HCT116 (cell line): ENCODE measurements at regions not wholly inside any gene's neighbourhood (a gene's known extent, or its start where the extent isn't known, plus 50 kb on each side); places are given as distances from the start of the nearest gene placed in this dataset.
A peak's percentile ranks its signal among the peaks of the same experiment; 100 is the strongest.

Experiments used
- ATAC-seq: fragments of 200-7000 bp; cut with Tn5 transposase; 2 replicates; pipeline ENCODE4 v1.9.1; 2020; ENCODE audit warnings: mild to moderate bottlenecking, moderate library complexity
- BruUV-seq: library from RNA; stranded (reverse); fragments of 400-500 nt; replicated peaks from 2 replicates; lab custom pipeline; 2021; lab: Mats Ljungman, UMichigan
- CTCF ChIA-PET: fragments of 300-600 bp; sonication (Branson Sonifier 250); formaldehyde crosslinking; loops from one replicate; lab custom pipeline; 2021; ENCODE audit warnings: antibody characterized with exemption; lab: Charles Lee
- POLR2A ChIA-PET: fragments of 300-600, 350-600 bp; sonication (Branson Sonifier 250); formaldehyde crosslinking; loops from one replicate; lab custom pipeline; 2021; ENCODE audit warnings: antibody characterized with exemption; lab: Charles Lee
- RAD21 ChIA-PET, 2 experiments: fragments of 300-600 bp; sonication (Branson Sonifier 250); formaldehyde crosslinking; loops; one replicate each; lab custom pipeline; 2023; ENCODE audit warnings: low total read pairs in 2 of 2; ENCODE audit not compliant: uncharacterized antibody in 2 of 2, unreplicated experiment in 2 of 2, low non-redundant PET in 1 of 2; lab: Charles Lee
- DNase-seq: peaks from one replicate; pipeline ENCODE4 v3.0.0-alpha.2; 2010; ENCODE audit warnings: low read depth, low spot score
- H2AFZ ChIP-seq: fragments of 200-600 bp; shearing (Covaris generic), sonication (generic); 2 replicates; pipeline ENCODE4 v1.6.1; 2017; ENCODE audit warnings: low read depth, mixed run types, mixed read lengths, antibody characterized with exemption, low read length; ENCODE audit not compliant: poor library complexity, severe bottlenecking
- H3K27ac ChIP-seq: 2 replicates; pipeline ENCODE4 v1.5.1; 2012; ENCODE audit warnings: low read depth, low read length
- H3K27me3 ChIP-seq: fragments of 200-600 bp; sonication (generic); 2 replicates; pipeline ENCODE4 v1.6.1; 2016; ENCODE audit warnings: mixed run types, low read length, mixed read lengths; ENCODE audit not compliant: insufficient read depth
- H3K36me3 ChIP-seq, 2 experiments: fragments of 200-500 bp in 1 of 2; fragments of 200-600 bp in 1 of 2; sonication (Bioruptor generic) in 1 of 2; sonication (generic) in 1 of 2; 2 replicates each; pipeline versions ENCODE4 v1.5.1 to v1.6.1; 2014 to 2016; ENCODE audit warnings: low read length in 2 of 2, inconsistent platforms in 1 of 2, mixed read lengths in 1 of 2, mixed run types in 1 of 2; ENCODE audit not compliant: insufficient read depth in 2 of 2, control insufficient read depth in 1 of 2
- H3K4me1 ChIP-seq, 2 experiments: fragments of 200-600 bp in 1 of 2; sonication (generic) in 1 of 2; 2 replicates each; pipeline versions ENCODE4 v1.5.1 to v1.6.1; 2012 to 2017; ENCODE audit warnings: low read length in 2 of 2, inconsistent platforms in 1 of 2, mild to moderate bottlenecking in 1 of 2, mixed read lengths in 1 of 2, mixed run types in 1 of 2, moderate library complexity in 1 of 2; ENCODE audit not compliant: insufficient read depth in 2 of 2, control insufficient read depth in 1 of 2
- H3K4me2 ChIP-seq: fragments of 200-600 bp; sonication (generic); 2 replicates; pipeline ENCODE4 v1.6.1; 2017; ENCODE audit warnings: mixed run types, low read length, mixed read lengths
- H3K4me3 ChIP-seq, 2 experiments: fragments of 200-600 bp in 1 of 2; sonication (generic) in 1 of 2; replicated peaks in 1 of 2; 2 replicates each; pipeline ENCODE4 v1.5.1; 2011 to 2016; ENCODE audit warnings: low read length in 2 of 2, control low read depth in 1 of 2, low read depth in 1 of 2, mild to moderate bottlenecking in 1 of 2, mixed read lengths in 1 of 2, mixed run types in 1 of 2
- H3K79me2 ChIP-seq: fragments of 200-600 bp; sonication (generic); 2 replicates; pipeline ENCODE4 v1.6.1; 2017; ENCODE audit warnings: mild to moderate bottlenecking, mixed run types, low read length, moderate library complexity, mixed read lengths; ENCODE audit not compliant: insufficient read depth
- H3K9ac ChIP-seq: fragments of 200-600 bp; sonication (generic); 2 replicates; pipeline ENCODE4 v1.6.1; 2016; ENCODE audit warnings: low read length, mixed read lengths
- H3K9me2 ChIP-seq: fragments of 200-600 bp; sonication (generic), shearing (Covaris generic); 2 replicates; pipeline ENCODE4 v1.6.1; 2017; ENCODE audit warnings: mixed run types, mild to moderate bottlenecking, moderate library complexity; ENCODE audit not compliant: insufficient read depth
- H3K9me3 ChIP-seq, 2 experiments: fragments of 200-500 bp in 1 of 2; fragments of 200-600 bp in 1 of 2; sonication (Bioruptor generic) in 1 of 2; sonication (generic) in 1 of 2; 2 replicates each; pipeline ENCODE4 v1.6.1; 2014 to 2017; ENCODE audit warnings: low read length in 2 of 2, mixed read lengths in 2 of 2, inconsistent platforms in 1 of 2, low read depth in 1 of 2, mild to moderate bottlenecking in 1 of 2, mixed run types in 1 of 2, moderate library complexity in 1 of 2; ENCODE audit not compliant: control insufficient read depth in 1 of 2, insufficient read depth in 1 of 2
- H4K20me1 ChIP-seq: fragments of 200-600 bp; sonication (generic), shearing (Covaris generic); 2 replicates; pipeline ENCODE4 v1.6.1; 2017; ENCODE audit warnings: mixed run types, mild to moderate bottlenecking, moderate library complexity; ENCODE audit not compliant: insufficient read depth
- CTCF ChIP-seq, 3 experiments: fragments of 200-600 bp in 1 of 3; sonication (generic) in 1 of 3; IDR thresholded peaks in 2 of 3; conservative IDR thresholded peaks in 1 of 3; 2 replicates each; pipeline ENCODE4 v1.5.1; 2012 to 2017; ENCODE audit warnings: low read depth in 2 of 3, low read length in 2 of 3, antibody characterized with exemption in 1 of 3, borderline replicate concordance in 1 of 3, control low read depth in 1 of 3, mild to moderate bottlenecking in 1 of 3, mixed read lengths in 1 of 3, mixed run types in 1 of 3, moderate library complexity in 1 of 3; ENCODE audit not compliant: insufficient read depth in 1 of 3
- ELF1 ChIP-seq: IDR thresholded peaks from 2 replicates; pipeline ENCODE4 v1.6.1; 2012; ENCODE audit warnings: low read depth, borderline replicate concordance
- EZH2 ChIP-seq: fragments of 200-600 bp; sonication (generic); IDR thresholded peaks from 2 replicates; pipeline ENCODE4 v1.6.1; 2017; ENCODE audit warnings: antibody characterized with exemption, mixed run types
- EZH2phosphoT487 ChIP-seq: fragments of 200-600 bp; IDR thresholded peaks from 2 replicates; pipeline ENCODE4 v1.6.1; 2018; ENCODE audit warnings: antibody characterized with exemption, borderline replicate concordance
- POLR2AphosphoS5 ChIP-seq: IDR thresholded peaks from 2 replicates; pipeline ENCODE4 v1.6.1; 2011; ENCODE audit warnings: mild to moderate bottlenecking, low read depth, low read length, moderate library complexity
- REST ChIP-seq: IDR thresholded peaks from 2 replicates; pipeline ENCODE4 v1.6.1; 2012; ENCODE audit warnings: low read depth
- YY1 ChIP-seq: IDR thresholded peaks from 2 replicates; pipeline ENCODE4 v1.6.1; 2011; ENCODE audit warnings: low read length, low read depth, moderate library complexity, mild to moderate bottlenecking; ENCODE audit not compliant: insufficient replicate concordance; ENCODE audit errors: extremely low read depth
- ZFX ChIP-seq: fragments of 450-650 bp; IDR thresholded peaks from 2 replicates; pipeline ENCODE4 v1.6.1; 2017
- intact Hi-C: fragments of 100-400 bp; cut with micrococcal nuclease; formaldehyde crosslinking; loops from 2 replicates; pipeline ENCODE4 v1.10.0; 2022

GRCh38 chr4:3834186-3834662, 68.0 kb downstream of the ADRA2C start:
- BruUV-seq = no TSS peak
- Histone ChIP-seq H3K27me3 (no peaks in the 10 kb centered on the region), H4K20me1 (no peaks in the 10 kb centered on the region), H3K9ac (no peak overlapping the region), H3K4me1 (no peaks in the 10 kb centered on the region), H3K27ac (no peak overlapping the region)
- ATAC-seq = no peak
- TF ChIP-seq REST (no peak), EZH2 (no peak), POLR2AphosphoS5 (no peak), EZH2phosphoT487 (no peak), CTCF (IDR thresholded peaks at IDR 0.05 in 2 of 3, conservative IDR thresholded peaks at IDR 0.05 in 1 of 3; ENCODE audit: borderline replicate concordance in 1 of 3, insufficient read depth in 1 of 3, low read depth in 2 of 3, low read length in 2 of 3) (peak in 1 of 3 experiments; percentile 22; a peak in 2 of 6 replicates), ZFX (no peak), ELF1 (no peak), YY1 (no peak)
- TF ChIP-seq, all 23 proteins: peak for 1
- Histone ChIP-seq H3K4me2 (no peak overlapping the region), H3K9me3 (no peaks in the 10 kb centered on the region), H3K79me2 (no peaks in the 10 kb centered on the region), H3K4me3 (no peak overlapping the region), H2AFZ (no peak overlapping the region), H3K36me3 (no peaks in the 10 kb centered on the region), H3K9me2 (no peaks in the 10 kb centered on the region)
- DNase-seq = no peak
- POLR2A ChIA-PET = no interaction called here
- CTCF ChIA-PET = no interaction called here
- intact Hi-C loops = no loop called here
- RAD21 ChIA-PET = no interaction called here
